Panc1 (cell line): ENCODE measurements at regions not wholly inside any gene's neighbourhood (a gene's known extent, or its start where the extent isn't known, plus 50 kb on each side); places are given as distances from the start of the nearest gene placed in this dataset.

ENCODE experiments used
- ATAC-seq: fragments of 200-7000 bp; cut with Tn5 transposase; 2 replicates; pipeline ENCODE4 v1.9.1; 2020; ENCODE audit warnings: mild to moderate bottlenecking, moderate library complexity
- BruUV-seq: library from RNA; stranded (reverse); fragments of 400-500 nt; replicated peaks from 2 replicates; lab custom pipeline; 2021; lab: Mats Ljungman, UMichigan
- CTCF ChIA-PET: fragments of 300-600 bp; sonication (Branson Sonifier 250); formaldehyde crosslinking; loops from one replicate; lab custom pipeline; 2022; ENCODE audit warnings: antibody characterized with exemption; lab: Charles Lee
- POLR2A ChIA-PET: fragments of 300-600 bp; sonication (Branson Sonifier 250); formaldehyde crosslinking; loops from one replicate; lab custom pipeline; 2022; ENCODE audit warnings: antibody characterized with exemption; lab: Charles Lee
- DNase-seq: peaks from one replicate; pipeline ENCODE4 v3.0.0-alpha.2; 2010; ENCODE audit warnings: low read depth, low spot score
- H3K27ac ChIP-seq: 2 replicates; pipeline ENCODE4 v1.5.1; 2011; ENCODE audit warnings: mild to moderate bottlenecking, low read length, inconsistent platforms
- H3K27me3 ChIP-seq: fragments of 200-500 bp; sonication (Bioruptor generic); 2 replicates; pipeline ENCODE4 v1.6.0; 2014; ENCODE audit warnings: low read length, inconsistent platforms; ENCODE audit not compliant: control insufficient read depth, insufficient read depth
- H3K36me3 ChIP-seq: fragments of 200-500 bp; sonication (Bioruptor generic); 2 replicates; pipeline ENCODE4 v1.5.1; 2014; ENCODE audit warnings: inconsistent platforms, mild to moderate bottlenecking, low read length, moderate library complexity; ENCODE audit not compliant: control insufficient read depth, insufficient read depth
- H3K4me1 ChIP-seq: 2 replicates; pipeline ENCODE4 v1.5.1; 2011; ENCODE audit warnings: inconsistent platforms, mild to moderate bottlenecking, low read length, moderate library complexity; ENCODE audit not compliant: control insufficient read depth, insufficient read depth
- H3K4me3 ChIP-seq, 2 experiments: 2 replicates each; pipeline ENCODE4 v1.5.1; 2011 to 2012; ENCODE audit warnings: low read depth in 2 of 2, low read length in 2 of 2, mild to moderate bottlenecking in 2 of 2, inconsistent platforms in 1 of 2, moderate library complexity in 1 of 2
- H3K9me3 ChIP-seq: fragments of 200-500 bp; sonication (Bioruptor generic); 2 replicates; pipeline ENCODE4 v1.5.1; 2014; ENCODE audit warnings: low read depth, mild to moderate bottlenecking, inconsistent platforms, low read length, moderate library complexity; ENCODE audit not compliant: control insufficient read depth, insufficient read depth
- POLR2AphosphoS5 ChIP-seq: IDR thresholded peaks from 2 replicates; pipeline ENCODE4 v1.6.1; 2012; ENCODE audit warnings: mild to moderate bottlenecking, low read depth, low read length, moderate library complexity
- SIN3A ChIP-seq: IDR thresholded peaks from 2 replicates; pipeline ENCODE4 v1.6.1; 2012; ENCODE audit warnings: low read depth, mild to moderate bottlenecking, low read length, moderate library complexity, borderline replicate concordance; ENCODE audit not compliant: insufficient read depth
- TCF7L2 ChIP-seq: IDR thresholded peaks from 2 replicates; pipeline ENCODE4 v1.6.1; 2011; ENCODE audit warnings: mild to moderate bottlenecking, low read depth, low read length, inconsistent platforms
- in situ Hi-C: cut with HindIII; loops from 2 replicates; pipeline ENCODE4 v1.10.0; 2016; ENCODE audit warnings: low sequenced_read_pairs, low pct_unique_long_range_greater_than_20kb
- intact Hi-C: fragments of 100-400 bp; cut with micrococcal nuclease; formaldehyde crosslinking; loops from one replicate; pipeline ENCODE4 v1.10.0; 2022; ENCODE audit not compliant: unreplicated experiment
- TF ChIP-seq, protein P1 (sequence below), 2 experiments: IDR thresholded peaks; 2 replicates each; pipeline ENCODE4 v1.6.1; 2011 to 2012; ENCODE audit warnings: low read depth in 2 of 2, control low read depth in 1 of 2, low read length in 1 of 2, mild to moderate bottlenecking in 1 of 2, moderate library complexity in 1 of 2; ENCODE audit not compliant: insufficient read depth in 1 of 2
- TF ChIP-seq, protein P2 (sequence below): fragments of 450-650 bp; IDR thresholded peaks from 2 replicates; pipeline ENCODE4 v1.5.1; 2017; ENCODE audit warnings: mild to moderate bottlenecking

DNA sequence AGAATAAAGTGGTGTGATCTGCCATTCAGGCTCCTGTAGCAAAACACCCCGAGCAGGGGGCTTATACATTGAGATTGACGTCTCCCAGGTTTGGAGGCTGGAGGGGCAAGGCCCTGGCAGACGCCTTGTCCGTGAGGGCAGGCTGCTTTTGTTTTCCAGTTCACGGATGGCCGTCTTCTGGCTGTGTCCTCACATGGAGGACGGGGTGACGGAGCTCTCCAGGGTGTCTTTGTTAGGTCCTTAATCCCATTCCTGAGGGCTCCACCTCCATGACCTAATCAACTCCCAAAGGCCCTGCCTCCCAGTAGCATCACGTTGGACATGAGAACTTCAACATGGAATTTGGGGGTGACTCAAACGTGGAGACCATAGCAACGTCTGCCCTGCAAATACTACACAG lies 147.7 kb downstream of the KIF26A start:
- Histone ChIP-seq H3K4me1 (no peaks in the 10 kb centered on the region), H3K27me3 (no peaks in the 10 kb centered on the region), H3K36me3 (no peaks in the 10 kb centered on the region), H3K9me3 (no peaks in the 10 kb centered on the region), H3K4me3 (no peak overlapping the region), H3K27ac (no peak overlapping the region)
- in situ Hi-C loops (no loop called here), intact Hi-C loops (no loop called here)
- DNase-seq = no peak
- ChIA-PET POLR2A (no interaction called here), CTCF (no interaction called here)
- TF ChIP-seq SIN3A (no peak), TCF7L2 (no peak), POLR2AphosphoS5 (no peak)
- TF ChIP-seq, protein P1, sequence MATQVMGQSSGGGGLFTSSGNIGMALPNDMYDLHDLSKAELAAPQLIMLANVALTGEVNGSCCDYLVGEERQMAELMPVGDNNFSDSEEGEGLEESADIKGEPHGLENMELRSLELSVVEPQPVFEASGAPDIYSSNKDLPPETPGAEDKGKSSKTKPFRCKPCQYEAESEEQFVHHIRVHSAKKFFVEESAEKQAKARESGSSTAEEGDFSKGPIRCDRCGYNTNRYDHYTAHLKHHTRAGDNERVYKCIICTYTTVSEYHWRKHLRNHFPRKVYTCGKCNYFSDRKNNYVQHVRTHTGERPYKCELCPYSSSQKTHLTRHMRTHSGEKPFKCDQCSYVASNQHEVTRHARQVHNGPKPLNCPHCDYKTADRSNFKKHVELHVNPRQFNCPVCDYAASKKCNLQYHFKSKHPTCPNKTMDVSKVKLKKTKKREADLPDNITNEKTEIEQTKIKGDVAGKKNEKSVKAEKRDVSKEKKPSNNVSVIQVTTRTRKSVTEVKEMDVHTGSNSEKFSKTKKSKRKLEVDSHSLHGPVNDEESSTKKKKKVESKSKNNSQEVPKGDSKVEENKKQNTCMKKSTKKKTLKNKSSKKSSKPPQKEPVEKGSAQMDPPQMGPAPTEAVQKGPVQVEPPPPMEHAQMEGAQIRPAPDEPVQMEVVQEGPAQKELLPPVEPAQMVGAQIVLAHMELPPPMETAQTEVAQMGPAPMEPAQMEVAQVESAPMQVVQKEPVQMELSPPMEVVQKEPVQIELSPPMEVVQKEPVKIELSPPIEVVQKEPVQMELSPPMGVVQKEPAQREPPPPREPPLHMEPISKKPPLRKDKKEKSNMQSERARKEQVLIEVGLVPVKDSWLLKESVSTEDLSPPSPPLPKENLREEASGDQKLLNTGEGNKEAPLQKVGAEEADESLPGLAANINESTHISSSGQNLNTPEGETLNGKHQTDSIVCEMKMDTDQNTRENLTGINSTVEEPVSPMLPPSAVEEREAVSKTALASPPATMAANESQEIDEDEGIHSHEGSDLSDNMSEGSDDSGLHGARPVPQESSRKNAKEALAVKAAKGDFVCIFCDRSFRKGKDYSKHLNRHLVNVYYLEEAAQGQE (IDR thresholded peaks at IDR 0.05; ENCODE audit: insufficient read depth in 1 of 2, low read depth in 2 of 2, low read length in 1 of 2) = no peak
- TF ChIP-seq, protein P2, sequence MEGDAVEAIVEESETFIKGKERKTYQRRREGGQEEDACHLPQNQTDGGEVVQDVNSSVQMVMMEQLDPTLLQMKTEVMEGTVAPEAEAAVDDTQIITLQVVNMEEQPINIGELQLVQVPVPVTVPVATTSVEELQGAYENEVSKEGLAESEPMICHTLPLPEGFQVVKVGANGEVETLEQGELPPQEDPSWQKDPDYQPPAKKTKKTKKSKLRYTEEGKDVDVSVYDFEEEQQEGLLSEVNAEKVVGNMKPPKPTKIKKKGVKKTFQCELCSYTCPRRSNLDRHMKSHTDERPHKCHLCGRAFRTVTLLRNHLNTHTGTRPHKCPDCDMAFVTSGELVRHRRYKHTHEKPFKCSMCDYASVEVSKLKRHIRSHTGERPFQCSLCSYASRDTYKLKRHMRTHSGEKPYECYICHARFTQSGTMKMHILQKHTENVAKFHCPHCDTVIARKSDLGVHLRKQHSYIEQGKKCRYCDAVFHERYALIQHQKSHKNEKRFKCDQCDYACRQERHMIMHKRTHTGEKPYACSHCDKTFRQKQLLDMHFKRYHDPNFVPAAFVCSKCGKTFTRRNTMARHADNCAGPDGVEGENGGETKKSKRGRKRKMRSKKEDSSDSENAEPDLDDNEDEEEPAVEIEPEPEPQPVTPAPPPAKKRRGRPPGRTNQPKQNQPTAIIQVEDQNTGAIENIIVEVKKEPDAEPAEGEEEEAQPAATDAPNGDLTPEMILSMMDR = no peak
- no peak for ATAC-seq
- BruUV-seq = no TSS peak

DNA sequence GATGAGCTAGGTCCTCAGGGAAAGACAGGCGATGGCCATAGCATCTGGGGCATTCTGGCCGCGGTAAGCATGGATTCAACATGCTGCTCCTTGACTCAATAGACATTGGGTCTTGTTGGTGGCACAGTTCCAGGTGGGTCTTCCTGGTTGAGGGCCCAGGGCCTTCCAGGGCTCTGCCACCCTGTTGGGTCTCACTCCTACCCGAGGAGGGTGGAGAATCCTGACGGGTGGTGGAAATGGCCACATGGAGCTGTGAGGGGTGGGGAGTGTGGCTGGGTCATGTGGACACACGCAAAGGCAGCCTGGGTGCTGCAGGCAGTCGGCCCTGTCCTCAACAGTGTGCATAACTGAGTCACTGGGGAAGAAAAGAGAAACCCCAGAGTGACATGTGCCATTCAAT lies 148.1 kb downstream of the KIF26A start:
- no TSS peak for BruUV-seq
- POLR2A ChIA-PET = no interaction called here
- in situ Hi-C loops = no loop called here
- Histone ChIP-seq H3K4me3 (no peak overlapping the region), H3K27ac (no peak overlapping the region), H3K27me3 (no peaks in the 10 kb centered on the region), H3K4me1 (no peaks in the 10 kb centered on the region), H3K36me3 (no peaks in the 10 kb centered on the region), H3K9me3 (no peaks in the 10 kb centered on the region)
- no peak for TF ChIP-seq SIN3A
- TF ChIP-seq, protein P2 = no peak
- TF ChIP-seq, protein P1 (IDR thresholded peaks at IDR 0.05; ENCODE audit: insufficient read depth in 1 of 2, low read depth in 2 of 2, low read length in 1 of 2) = no peak
- TF ChIP-seq TCF7L2 = no peak
- TF ChIP-seq POLR2AphosphoS5 = no peak
- CTCF ChIA-PET = no interaction called here
- intact Hi-C loops = no loop called here
- ATAC-seq (no peak), DNase-seq (no peak)
